CD4-positive, alpha-beta T cell (primary cell): ENCODE measurements at regions not wholly inside any gene's neighbourhood (a gene's known extent, or its start where the extent isn't known, plus 50 kb on each side); places are given as distances from the start of the nearest gene placed in this dataset.

Experiments used
- ATAC-seq: fragments of 200-7000 bp; cut with Tn5 transposase; one replicate; pipeline ENCODE4 v1.10.0; 2022; ENCODE audit warnings: mild to moderate bottlenecking; ENCODE audit not compliant: poor library complexity
- CTCF ChIA-PET: fragments of 350-600 bp; sonication (Branson Sonifier 250); formaldehyde crosslinking; loops from one replicate; lab custom pipeline; 2021; ENCODE audit warnings: antibody characterized with exemption, inconsistent platforms; lab: Charles Lee
- POLR2A ChIA-PET: fragments of 350-600 bp; sonication (Branson Sonifier 250); formaldehyde crosslinking; loops from one replicate; lab custom pipeline; 2021; ENCODE audit warnings: antibody characterized with exemption, inconsistent platforms; lab: Charles Lee
- DNase-seq, 14 experiments: peaks; one replicate each; pipeline ENCODE4 v3.0.0-alpha.2; 2013 to 2020; ENCODE audit warnings: mixed read lengths in 2 of 14
- H3K27ac ChIP-seq, 2 donors: one replicate each; pipeline versions ENCODE4 v1.5.1 to v1.7.0; 2013; ENCODE audit warnings: low read length in 2 of 2, low read depth in 1 of 2, mild to moderate bottlenecking in 1 of 2
- H3K27me3 ChIP-seq, 2 experiments: 1 replicate in 1 of 2; 2 replicates in 1 of 2; pipeline versions ENCODE4 v1.6.1 to v1.7.0; 2013; ENCODE audit warnings: low read length in 2 of 2, control low read depth in 1 of 2, mild to moderate bottlenecking in 1 of 2, moderate library complexity in 1 of 2; ENCODE audit not compliant: insufficient read depth in 2 of 2, control insufficient read depth in 1 of 2
- H3K36me3 ChIP-seq: one replicate; pipeline ENCODE4 v1.6.1; 2013; ENCODE audit warnings: low read length, control low read depth; ENCODE audit not compliant: insufficient read depth
- H3K4me1 ChIP-seq: one replicate; pipeline ENCODE4 v1.6.1; 2013; ENCODE audit warnings: low read length, control low read depth; ENCODE audit not compliant: insufficient read depth
- H3K4me3 ChIP-seq: one replicate; pipeline ENCODE4 v1.5.1; 2013; ENCODE audit warnings: mild to moderate bottlenecking, low read length, moderate library complexity
- H3K9me3 ChIP-seq, 2 experiments: 1 replicate in 1 of 2; 2 replicates in 1 of 2; pipeline versions ENCODE4 v1.6.1 to v1.7.0; 2013; ENCODE audit warnings: low read length in 2 of 2, mild to moderate bottlenecking in 2 of 2, control low read depth in 1 of 2, moderate library complexity in 1 of 2; ENCODE audit not compliant: control insufficient read depth in 1 of 2, insufficient read depth in 1 of 2
- H3K27ac Mint-ChIP-seq: one replicate; pipeline ENCODE4 v1.8.0; 2020; ENCODE audit warnings: mixed read lengths
- H3K27me3 Mint-ChIP-seq: one replicate; pipeline ENCODE4 v1.8.0; 2021; ENCODE audit warnings: mixed read lengths
- H3K36me3 Mint-ChIP-seq: one replicate; pipeline ENCODE4 v1.8.0; 2021; ENCODE audit warnings: low read depth, mixed read lengths
- H3K4me1 Mint-ChIP-seq: one replicate; pipeline ENCODE4 v1.8.0; 2021; ENCODE audit warnings: low read depth, mixed read lengths
- H3K4me3 Mint-ChIP-seq: one replicate; pipeline ENCODE4 v1.8.0; 2020; ENCODE audit warnings: mild to moderate bottlenecking, mixed read lengths
- H3K9me3 Mint-ChIP-seq: one replicate; pipeline ENCODE4 v1.8.0; 2020; ENCODE audit warnings: mixed read lengths
- CTCF ChIP-seq: fragments of 200-600 bp; IDR thresholded peaks from one replicate; pipeline ENCODE4 v1.8.0; 2022; ENCODE audit warnings: antibody characterized with exemption, mild to moderate bottlenecking
- intact Hi-C, 2 experiments: fragments of 100-400 bp; cut with DNase I in 1 of 2; cut with micrococcal nuclease in 1 of 2; formaldehyde crosslinking; loops; one replicate each; pipeline versions ENCODE4 v1.15.1 to v1.9.0; 2023 to 2025; cut with DNase I, micrococcal nuclease

- ChIA-PET CTCF (no interaction called here), POLR2A (no interaction called here)
- H3K4me1 Mint-ChIP-seq: no peaks in the 10 kb centered on the region
- peaks cover 2% of the 10 kb centered on the region for H3K4me1 ChIP-seq
- H3K9me3 ChIP-seq: no peaks in the 10 kb centered on the region
- ATAC-seq (no peak), DNase-seq (no peak)
- TF ChIP-seq CTCF: no peak
- H3K27ac ChIP-seq: no peak overlapping the region
- no peaks in the 10 kb centered on the region for H3K36me3 Mint-ChIP-seq
- H3K4me3 ChIP-seq: no peak overlapping the region
- H3K27me3 Mint-ChIP-seq: peaks cover 35% of the 10 kb centered on the region
- H3K27me3 ChIP-seq: peaks cover 13 to 23% of the 10 kb centered on the region in 2 experiments
- no peaks in the 10 kb centered on the region for H3K9me3 Mint-ChIP-seq
- no peak overlapping the region for H3K4me3 Mint-ChIP-seq
- intact Hi-C loops: loop anchor here in 1 of 2 experiments (5.0 kb wide), 1 partner anchor 548 kb away; no protein-coding TSS in a partner anchor
- no peak overlapping the region for H3K27ac Mint-ChIP-seq
- H3K36me3 ChIP-seq: no peaks in the 10 kb centered on the region
Measured at GRCh38 chr9:113674436-113674835, 201.7 kb upstream of the ZNF618 start.

GRCh38 chr9:113675475-113675941, 200.6 kb upstream of the ZNF618 start:
- Mint-ChIP-seq H3K27me3 (peaks cover 42% of the 10 kb centered on the region), H3K9me3 (no peaks in the 10 kb centered on the region), H3K4me1 (no peaks in the 10 kb centered on the region), H3K36me3 (no peaks in the 10 kb centered on the region), H3K27ac (no peak overlapping the region), H3K4me3 (no peak overlapping the region)
- Histone ChIP-seq H3K4me3 (no peak overlapping the region), H3K4me1 (peaks cover 2% of the 10 kb centered on the region), H3K9me3 (no peaks in the 10 kb centered on the region), H3K27ac (no peak overlapping the region), H3K36me3 (no peaks in the 10 kb centered on the region), H3K27me3 (peaks cover 13 to 23% of the 10 kb centered on the region in 2 experiments)
- intact Hi-C loops: no loop called here
- ATAC-seq (no peak), DNase-seq (peak in 1 of 14 experiments; percentile 31)
- CTCF ChIA-PET: no interaction called here
- POLR2A ChIA-PET: no interaction called here
- TF ChIP-seq CTCF: no peak

DNA sequence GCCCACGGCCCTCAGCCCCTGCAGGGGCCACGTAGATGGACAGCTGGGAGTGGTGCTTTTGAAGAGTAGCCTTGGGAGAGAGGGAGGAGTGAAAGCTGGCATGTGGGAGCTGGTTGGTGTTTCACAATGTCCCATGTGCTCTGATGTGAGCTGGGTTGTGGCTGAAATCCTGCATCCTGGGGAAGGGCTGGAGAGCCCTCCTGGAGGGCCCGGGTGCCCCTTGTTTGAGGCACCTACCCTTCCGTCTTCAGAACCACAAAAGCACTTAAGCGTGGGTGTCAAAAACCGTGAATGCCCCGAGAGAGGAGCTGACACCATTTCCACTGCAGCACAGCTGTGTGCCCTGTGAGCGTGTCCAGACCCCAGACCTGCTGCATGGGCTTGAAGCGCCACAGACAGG, 199.1 kb upstream of the ZNF618 start:
- Mint-ChIP-seq H3K4me3 (no peak overlapping the region), H3K9me3 (no peaks in the 10 kb centered on the region), H3K4me1 (no peaks in the 10 kb centered on the region), H3K27ac (no peak overlapping the region), H3K36me3 (no peaks in the 10 kb centered on the region), H3K27me3 (peaks cover 54% of the 10 kb centered on the region)
- DNase-seq (no peak), ATAC-seq (no peak)
- Histone ChIP-seq H3K27me3 (peaks cover 13 to 23% of the 10 kb centered on the region in 2 experiments), H3K9me3 (no peaks in the 10 kb centered on the region), H3K27ac (no peak overlapping the region), H3K4me1 (peaks cover 2% of the 10 kb centered on the region), H3K4me3 (no peak overlapping the region), H3K36me3 (no peaks in the 10 kb centered on the region)
- POLR2A ChIA-PET: no interaction called here
- CTCF ChIA-PET: no interaction called here
- intact Hi-C loops: no loop called here
- TF ChIP-seq CTCF: no peak
